Skeletal muscle tissue (tissue), 3 donors: ENCODE measurements at regions not wholly inside any gene's neighbourhood (a gene's known extent, or its start where the extent isn't known, plus 50 kb on each side); places are given as distances from the start of the nearest gene placed in this dataset.

Experiments used
- H3K27ac ChIP-seq: one replicate; pipeline ENCODE4 v1.7.0; 2013; ENCODE audit warnings: mild to moderate bottlenecking, low read depth, low read length, inconsistent platforms
- H3K27me3 ChIP-seq, 3 donors: one replicate each; pipeline ENCODE4 v1.7.0; 2013; ENCODE audit warnings: low read length in 3 of 3; ENCODE audit not compliant: control insufficient read depth in 3 of 3, insufficient read depth in 3 of 3
- H3K36me3 ChIP-seq, 3 donors: one replicate each; pipeline ENCODE4 v1.7.0; 2013; ENCODE audit warnings: low read length in 3 of 3; ENCODE audit not compliant: control insufficient read depth in 3 of 3, insufficient read depth in 3 of 3
- H3K4me1 ChIP-seq, 3 donors: one replicate each; pipeline ENCODE4 v1.7.0; 2013; ENCODE audit warnings: low read length in 3 of 3, mild to moderate bottlenecking in 3 of 3; ENCODE audit not compliant: control insufficient read depth in 3 of 3, insufficient read depth in 3 of 3
- H3K4me3 ChIP-seq, 3 donors: one replicate each; pipeline ENCODE4 v1.7.0; 2013; ENCODE audit warnings: low read length in 3 of 3
- H3K9ac ChIP-seq, 3 donors: one replicate each; pipeline ENCODE4 v1.7.0; 2013; ENCODE audit warnings: low read length in 3 of 3, mild to moderate bottlenecking in 3 of 3, moderate library complexity in 2 of 3, low read depth in 1 of 3
- H3K9me3 ChIP-seq, 3 donors: one replicate each; pipeline ENCODE4 v1.7.0; 2013; ENCODE audit warnings: low read length in 3 of 3; ENCODE audit not compliant: control insufficient read depth in 3 of 3
- donor health status: Osteomylitis.

GRCh38 chr9:21656776-21657674, 145.4 kb upstream of the MTAP start:
- H3K27ac ChIP-seq: no peak overlapping the region
- peaks cover 0 to 2% (median 0%) of the 10 kb centered on the region in 3 donors for H3K27me3 ChIP-seq
- H3K9me3 ChIP-seq: no peaks in the 10 kb centered on the region
- H3K4me1 ChIP-seq: no peaks in the 10 kb centered on the region
- H3K36me3 ChIP-seq: no peaks in the 10 kb centered on the region
- no peak overlapping the region for H3K4me3 ChIP-seq
- no peak overlapping the region for H3K9ac ChIP-seq

GRCh38 chr9:21657966-21658667, 144.3 kb upstream of the MTAP start:
- Histone ChIP-seq H3K27ac (no peak overlapping the region), H3K4me3 (no peak overlapping the region), H3K27me3 (peaks cover 0 to 2% (median 0%) of the 10 kb centered on the region in 3 donors), H3K9ac (no peak overlapping the region), H3K9me3 (no peaks in the 10 kb centered on the region), H3K36me3 (no peaks in the 10 kb centered on the region), H3K4me1 (no peaks in the 10 kb centered on the region)

- peaks cover 0 to 2% (median 0%) of the 10 kb centered on the region in 3 donors for H3K27me3 ChIP-seq
- no peaks in the 10 kb centered on the region for H3K9me3 ChIP-seq
- H3K36me3 ChIP-seq: no peaks in the 10 kb centered on the region
- H3K4me1 ChIP-seq: no peaks in the 10 kb centered on the region
- H3K4me3 ChIP-seq: no peak overlapping the region
- H3K27ac ChIP-seq: no peak overlapping the region
- no peak overlapping the region for H3K9ac ChIP-seq
Measured at GRCh38 chr9:21660976-21661375, 141.5 kb upstream of the MTAP start.

GRCh38 chr9:21661626-21662025, 140.8 kb upstream of the MTAP start:
- Histone ChIP-seq H3K27ac (no peak overlapping the region), H3K9ac (no peak overlapping the region), H3K9me3 (no peaks in the 10 kb centered on the region), H3K4me3 (no peak overlapping the region), H3K27me3 (peaks cover 0 to 1% (median 0%) of the 10 kb centered on the region in 3 donors), H3K36me3 (no peaks in the 10 kb centered on the region), H3K4me1 (no peaks in the 10 kb centered on the region)

- H3K4me3 ChIP-seq: no peak overlapping the region
- no peaks in the 10 kb centered on the region for H3K36me3 ChIP-seq
- H3K4me1 ChIP-seq: no peaks in the 10 kb centered on the region
- H3K27me3 ChIP-seq: no peaks in the 10 kb centered on the region
- H3K27ac ChIP-seq: no peak overlapping the region
- H3K9ac ChIP-seq: no peak overlapping the region
- no peaks in the 10 kb centered on the region for H3K9me3 ChIP-seq
Measured at GRCh38 chr9:21668516-21668915, 133.9 kb upstream of the MTAP start.

- Histone ChIP-seq H3K4me1 (no peaks in the 10 kb centered on the region), H3K27ac (no peak overlapping the region), H3K9me3 (no peaks in the 10 kb centered on the region), H3K36me3 (no peaks in the 10 kb centered on the region), H3K4me3 (no peak overlapping the region), H3K27me3 (no peaks in the 10 kb centered on the region), H3K9ac (no peak overlapping the region)
Measured at GRCh38 chr9:21669701-21670100, 132.7 kb upstream of the MTAP start.

- H3K4me3 ChIP-seq: no peak overlapping the region
- H3K27me3 ChIP-seq: no peaks in the 10 kb centered on the region
- no peaks in the 10 kb centered on the region for H3K9me3 ChIP-seq
- no peaks in the 10 kb centered on the region for H3K4me1 ChIP-seq
- no peak overlapping the region for H3K9ac ChIP-seq
- H3K27ac ChIP-seq: no peak overlapping the region
- no peaks in the 10 kb centered on the region for H3K36me3 ChIP-seq
Measured at GRCh38 chr9:21670374-21670773, 132.1 kb upstream of the MTAP start.

- Histone ChIP-seq H3K4me3 (no peak overlapping the region), H3K9me3 (no peaks in the 10 kb centered on the region), H3K27me3 (no peaks in the 10 kb centered on the region), H3K36me3 (no peaks in the 10 kb centered on the region), H3K4me1 (no peaks in the 10 kb centered on the region), H3K27ac (no peak overlapping the region), H3K9ac (no peak overlapping the region)
Measured at GRCh38 chr9:21672140-21672539, 130.3 kb upstream of the MTAP start.

GRCh38 chr9:21672761-21673160, 129.7 kb upstream of the MTAP start:
- H3K9me3 ChIP-seq: no peaks in the 10 kb centered on the region
- no peaks in the 10 kb centered on the region for H3K27me3 ChIP-seq
- H3K36me3 ChIP-seq: no peaks in the 10 kb centered on the region
- no peak overlapping the region for H3K9ac ChIP-seq
- H3K4me1 ChIP-seq: no peaks in the 10 kb centered on the region
- H3K27ac ChIP-seq: no peak overlapping the region
- H3K4me3 ChIP-seq: no peak overlapping the region

GRCh38 chr9:21674894-21675293, 127.5 kb upstream of the MTAP start:
- H3K36me3 ChIP-seq: no peaks in the 10 kb centered on the region
- no peaks in the 10 kb centered on the region for H3K27me3 ChIP-seq
- H3K9me3 ChIP-seq: no peaks in the 10 kb centered on the region
- no peak overlapping the region for H3K4me3 ChIP-seq
- H3K27ac ChIP-seq: no peak overlapping the region
- H3K9ac ChIP-seq: no peak overlapping the region
- no peaks in the 10 kb centered on the region for H3K4me1 ChIP-seq
